Peyer's patch (tissue), 4 donors: ENCODE measurements at regions not wholly inside any gene's neighbourhood (a gene's known extent, or its start where the extent isn't known, plus 50 kb on each side); places are given as distances from the start of the nearest gene placed in this dataset.

Source experiments
- DNase-seq, 3 donors: peaks; one replicate each; pipeline ENCODE4 v3.0.0-alpha.2; 2017 to 2019
- H3K27ac ChIP-seq, 4 donors: fragments of 200-600 bp; sonication (generic); one replicate each; pipeline ENCODE4 v1.5.1; 2016 to 2019
- H3K27me3 ChIP-seq, 2 donors: fragments of 200-600 bp; sonication (generic); one replicate each; pipeline ENCODE4 v1.5.1; 2019
- H3K36me3 ChIP-seq, 3 donors: fragments of 200-600 bp; sonication (generic); one replicate each; pipeline ENCODE4 v1.5.1; 2016 to 2019
- H3K4me1 ChIP-seq, 4 donors: fragments of 200-600 bp; sonication (generic); one replicate each; pipeline ENCODE4 v1.5.1; 2016 to 2019
- H3K4me3 ChIP-seq, 4 donors: fragments of 200-600 bp; sonication (generic); 1 replicate in 3 of 4; 2 replicates in 1 of 4; pipeline ENCODE4 v1.5.1; 2016 to 2019; ENCODE audit warnings: mild to moderate bottlenecking in 1 of 4
- H3K9me3 ChIP-seq, 4 donors: fragments of 200-600 bp; sonication (generic); one replicate each; pipeline ENCODE4 v1.5.1; 2016 to 2019; ENCODE audit warnings: mild to moderate bottlenecking in 1 of 4
- CTCF ChIP-seq, 6 experiments: fragments of 450-650 bp in 4 of 6; fragments of 200-600 bp in 2 of 6; sonication (generic) in 1 of 6; IDR thresholded peaks; one replicate each; pipeline ENCODE4 v1.5.1; 2017 to 2019; ENCODE audit warnings: antibody characterized with exemption in 6 of 6, mild to moderate bottlenecking in 3 of 6, moderate library complexity in 1 of 6
- POLR2A ChIP-seq, 2 donors: fragments of 450-650 bp; IDR thresholded peaks; one replicate each; pipeline ENCODE4 v1.5.1; 2017; ENCODE audit warnings: antibody characterized with exemption in 2 of 2, mild to moderate bottlenecking in 2 of 2, moderate library complexity in 2 of 2

DNA sequence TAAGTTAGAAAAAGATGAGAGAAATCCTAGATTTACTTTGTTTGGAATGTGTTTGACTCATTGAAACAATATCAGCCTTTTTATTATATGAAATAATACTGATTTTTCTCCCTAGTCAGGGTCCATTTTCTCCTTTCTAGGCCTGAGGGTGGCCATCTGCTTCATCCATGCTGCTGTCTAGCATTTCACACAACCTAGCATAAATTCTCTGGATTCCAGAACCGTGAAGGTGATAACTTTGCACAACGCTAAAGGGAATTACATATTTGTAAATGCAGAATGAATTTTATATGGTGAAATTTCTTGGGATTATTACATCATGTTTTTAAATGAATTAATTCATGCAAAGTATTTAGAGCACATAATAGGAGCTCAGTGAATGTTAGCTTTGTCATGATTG is 505.1 kb downstream of the INHBA start:
- no peaks in the 10 kb centered on the region for H3K36me3 ChIP-seq
- no peak for TF ChIP-seq CTCF (IDR thresholded peaks at IDR 0.05)
- TF ChIP-seq POLR2A (IDR thresholded peaks at IDR 0.05): no peak
- no peaks in the 10 kb centered on the region for H3K27me3 ChIP-seq
- DNase-seq: no peak
- H3K27ac ChIP-seq: no peak overlapping the region
- no peaks in the 10 kb centered on the region for H3K9me3 ChIP-seq
- H3K4me1 ChIP-seq: no peaks in the 10 kb centered on the region
- no peak overlapping the region for H3K4me3 ChIP-seq

DNA sequence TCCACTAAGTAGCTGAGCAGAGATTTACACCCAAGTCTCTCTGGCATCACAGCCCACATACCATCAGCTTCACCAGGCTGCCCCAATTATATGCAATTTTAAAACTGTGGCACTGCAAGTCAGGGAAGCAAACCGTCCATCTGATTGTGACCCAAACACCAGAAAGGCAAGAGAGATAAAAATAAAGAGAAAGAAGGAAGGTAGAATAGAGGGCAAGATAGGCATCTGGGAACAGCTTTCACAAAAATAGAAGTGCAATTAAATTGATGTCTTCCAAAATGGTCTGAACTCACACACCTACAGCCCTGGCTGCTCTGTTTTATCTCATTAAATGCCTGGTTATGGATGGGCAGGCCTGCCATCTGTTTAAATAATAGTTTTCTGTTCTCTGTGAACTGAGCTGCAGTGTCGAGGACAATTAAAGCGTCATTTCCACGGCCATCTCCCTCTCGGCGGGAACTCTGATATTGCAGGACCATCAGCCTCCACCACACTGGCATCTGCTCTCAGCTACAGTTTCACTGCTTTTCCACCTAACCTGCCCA is 509.1 kb downstream of the INHBA start:
- Histone ChIP-seq H3K27me3 (no peaks in the 10 kb centered on the region), H3K27ac (no peak overlapping the region), H3K9me3 (no peaks in the 10 kb centered on the region), H3K4me1 (no peaks in the 10 kb centered on the region), H3K4me3 (no peak overlapping the region), H3K36me3 (no peaks in the 10 kb centered on the region)
- DNase-seq: no peak
- TF ChIP-seq POLR2A (IDR thresholded peaks at IDR 0.05) (no peak), CTCF (IDR thresholded peaks at IDR 0.05) (no peak)

GRCh38 chr7:41190581-41190980 is 512.3 kb downstream of the INHBA start:
- no peak for DNase-seq
- H3K36me3 ChIP-seq: no peaks in the 10 kb centered on the region
- no peak overlapping the region for H3K27ac ChIP-seq
- no peaks in the 10 kb centered on the region for H3K9me3 ChIP-seq
- H3K4me3 ChIP-seq: no peak overlapping the region
- H3K4me1 ChIP-seq: no peaks in the 10 kb centered on the region
- H3K27me3 ChIP-seq: no peaks in the 10 kb centered on the region
- TF ChIP-seq CTCF (IDR thresholded peaks at IDR 0.05) (no peak), POLR2A (IDR thresholded peaks at IDR 0.05) (no peak)

GRCh38 chr7:41189866-41190265 is 513.0 kb downstream of the INHBA start:
- TF ChIP-seq CTCF (IDR thresholded peaks at IDR 0.05) (no peak), POLR2A (IDR thresholded peaks at IDR 0.05) (no peak)
- no peak overlapping the region for H3K27ac ChIP-seq
- DNase-seq: no peak
- H3K4me3 ChIP-seq: no peak overlapping the region
- H3K9me3 ChIP-seq: no peaks in the 10 kb centered on the region
- no peaks in the 10 kb centered on the region for H3K27me3 ChIP-seq
- H3K4me1 ChIP-seq: no peaks in the 10 kb centered on the region
- H3K36me3 ChIP-seq: no peaks in the 10 kb centered on the region

DNA sequence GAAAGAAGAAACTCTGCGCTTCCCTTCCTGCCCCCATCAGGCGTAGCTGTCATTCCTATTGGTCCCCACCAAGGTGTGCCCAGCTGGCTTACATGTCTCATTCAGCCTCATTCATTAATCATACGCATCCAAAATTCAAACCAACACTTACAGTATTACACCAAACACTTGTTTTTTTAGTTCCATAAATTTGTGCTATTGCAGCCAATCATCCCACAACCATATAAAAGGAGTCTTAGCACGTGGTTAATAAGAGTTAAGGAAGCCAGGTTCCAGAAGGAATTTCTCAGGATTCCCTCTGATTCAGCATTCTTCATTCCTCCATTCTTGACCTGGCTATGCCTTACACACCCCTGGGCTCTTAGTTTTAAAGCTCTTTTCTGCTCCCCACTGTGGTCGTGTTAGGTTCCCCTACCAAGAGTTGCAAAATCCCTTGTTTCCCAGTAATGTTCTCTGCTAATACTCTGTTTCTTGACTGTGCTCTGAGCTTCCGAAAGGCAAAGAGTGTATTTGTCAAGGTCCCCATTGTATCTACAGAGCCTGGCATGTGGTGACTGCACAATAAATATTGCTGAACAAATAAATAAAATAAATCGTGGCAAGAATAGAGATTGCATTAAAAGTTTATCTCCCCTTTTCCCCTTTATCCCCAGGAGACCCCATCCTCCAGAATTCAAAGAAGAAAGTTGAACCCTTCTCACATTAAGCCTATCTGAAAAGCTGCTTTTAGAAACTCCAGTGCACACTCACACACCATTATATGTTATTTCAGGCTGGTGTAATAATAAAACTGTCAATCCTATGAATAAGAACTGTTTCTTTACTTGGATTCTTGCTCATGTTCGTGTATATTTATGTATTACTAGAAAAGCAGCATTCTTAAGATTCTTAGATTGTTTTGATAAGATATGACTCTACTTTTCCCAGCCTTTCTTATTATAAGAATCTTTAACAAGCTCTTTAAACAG is 514.4 kb downstream of the INHBA start:
- Histone ChIP-seq H3K9me3 (no peaks in the 10 kb centered on the region), H3K27me3 (no peaks in the 10 kb centered on the region), H3K27ac (no peak overlapping the region), H3K4me1 (no peaks in the 10 kb centered on the region), H3K4me3 (no peak overlapping the region), H3K36me3 (no peaks in the 10 kb centered on the region)
- TF ChIP-seq CTCF (IDR thresholded peaks at IDR 0.05) (no peak), POLR2A (IDR thresholded peaks at IDR 0.05) (no peak)
- DNase-seq: no peak
